Esophagus squamous epithelium (tissue), 4 donors: ENCODE measurements at regions not wholly inside any gene's neighbourhood (a gene's known extent, or its start where the extent isn't known, plus 50 kb on each side); places are given as distances from the start of the nearest gene placed in this dataset.

Experiments used
- CTCF ChIP-seq, 6 experiments: fragments of 450-650 bp in 4 of 6; fragments of 200-600 bp in 2 of 6; sonication (generic) in 2 of 6; IDR thresholded peaks; one replicate each; pipeline ENCODE4 v1.5.1; 2016 to 2019; ENCODE audit warnings: antibody characterized with exemption in 6 of 6, mild to moderate bottlenecking in 4 of 6, moderate library complexity in 4 of 6
- POLR2A ChIP-seq, 4 donors: fragments of 450-650 bp; IDR thresholded peaks; one replicate each; pipeline ENCODE4 v1.6.1; 2017; ENCODE audit warnings: antibody characterized with exemption in 4 of 4, mild to moderate bottlenecking in 4 of 4, moderate library complexity in 3 of 4

GRCh38 chr14:66330228-66330627 is 155.9 kb upstream of the CCDC196 start:
- no peak for TF ChIP-seq CTCF (IDR thresholded peaks at IDR 0.05)
- TF ChIP-seq POLR2A (IDR thresholded peaks at IDR 0.05): no peak
